Ascending aorta (tissue), 2 donors: ENCODE measurements at regions not wholly inside any gene's neighbourhood (a gene's known extent, or its start where the extent isn't known, plus 50 kb on each side); places are given as distances from the start of the nearest gene placed in this dataset.
"Not testable (repeated sequence)": the region's sequence is repeated elsewhere in the genome, so short reads cannot be mapped to it uniquely, and the experiment has no call there.

ENCODE experiments used
- DNase-seq, 2 donors: peaks; one replicate each; pipeline ENCODE4 v3.0.0-alpha.2; 2019; ENCODE audit warnings: low spot score in 2 of 2
- H3K27ac ChIP-seq, 2 donors: fragments of 200-600 bp; sonication (generic); one replicate each; pipeline ENCODE4 v1.5.1; 2016 to 2017; ENCODE audit warnings: mild to moderate bottlenecking in 1 of 2
- H3K27me3 ChIP-seq: fragments of 200-600 bp; sonication (generic); one replicate; pipeline ENCODE4 v1.5.1; 2017
- H3K36me3 ChIP-seq, 2 donors: fragments of 200-600 bp; sonication (generic); one replicate each; pipeline ENCODE4 v1.5.1; 2016
- H3K4me1 ChIP-seq, 2 donors: fragments of 200-600 bp; sonication (generic); one replicate each; pipeline ENCODE4 v1.5.1; 2016 to 2017; ENCODE audit warnings: mild to moderate bottlenecking in 1 of 2
- H3K4me3 ChIP-seq, 2 donors: fragments of 200-600 bp; sonication (generic); one replicate each; pipeline ENCODE4 v1.5.1; 2016 to 2017; ENCODE audit warnings: mild to moderate bottlenecking in 1 of 2
- H3K9me3 ChIP-seq, 2 donors: fragments of 200-600 bp; sonication (generic); one replicate each; pipeline ENCODE4 v1.5.1; 2016
- CTCF ChIP-seq, 3 experiments: fragments of 200-600 bp in 2 of 3; fragments of 450-650 bp in 1 of 3; sonication (generic) in 2 of 3; IDR thresholded peaks; one replicate each; pipeline ENCODE4 v1.5.1; 2016 to 2019; ENCODE audit warnings: antibody characterized with exemption in 3 of 3, mild to moderate bottlenecking in 1 of 3, moderate library complexity in 1 of 3
- intact Hi-C: fragments of 100-400 bp; cut with DNase I; formaldehyde crosslinking; loops from one replicate; pipeline ENCODE4 v1.15.1; 2023

- H3K9me3 ChIP-seq, H3K36me3 ChIP-seq, H3K4me3 ChIP-seq, DNase-seq, H3K27me3 ChIP-seq: not testable (repeated sequence)
- intact Hi-C loops: loop anchor here (2.0 kb wide), 1 partner anchor 36 kb away; no protein-coding TSS in a partner anchor
- H3K27ac ChIP-seq: peak overlapping the region; percentile 79 to 90
- H3K4me1 ChIP-seq: peaks cover 0 to 10% of the 10 kb centered on the region in 2 donors
Observed at GRCh38 chr16:21521048-21521389, 78.4 kb upstream of the METTL9 start.

- DNase-seq, H3K27me3 ChIP-seq, H3K4me3 ChIP-seq, H3K4me1 ChIP-seq, H3K27ac ChIP-seq, H3K36me3 ChIP-seq, H3K9me3 ChIP-seq: not testable (repeated sequence)
- intact Hi-C loops: loop anchor here (2.0 kb wide), 1 partner anchor 35 kb away; no protein-coding TSS in a partner anchor
Observed at GRCh38 chr16:21521390-21522143, 77.8 kb upstream of the METTL9 start.

GRCh38 chr16:21522846-21523245 is 76.5 kb upstream of the METTL9 start:
- H3K4me1 ChIP-seq, H3K27ac ChIP-seq, H3K9me3 ChIP-seq, H3K4me3 ChIP-seq, H3K36me3 ChIP-seq, intact Hi-C loops, H3K27me3 ChIP-seq, DNase-seq: not testable (repeated sequence)

GRCh38 chr16:21523411-21524067 is 75.8 kb upstream of the METTL9 start:
- TF ChIP-seq CTCF (IDR thresholded peaks at IDR 0.05): no peak
- peaks cover 0 to 3% of the 10 kb centered on the region in 2 donors for H3K4me1 ChIP-seq
- H3K4me3 ChIP-seq: no peak overlapping the region
- DNase-seq: no peak
- intact Hi-C loops: no loop called here
- H3K27me3 ChIP-seq: no peaks in the 10 kb centered on the region
- no peak overlapping the region for H3K27ac ChIP-seq
- no peaks in the 10 kb centered on the region for H3K9me3 ChIP-seq
- no peaks in the 10 kb centered on the region for H3K36me3 ChIP-seq

GRCh38 chr16:21524068-21524751 is 75.2 kb upstream of the METTL9 start:
- Histone ChIP-seq H3K4me3 (no peak overlapping the region), H3K36me3 (no peaks in the 10 kb centered on the region), H3K27ac (no peak overlapping the region), H3K4me1 (peaks cover 0 to 3% of the 10 kb centered on the region in 2 donors), H3K27me3 (no peaks in the 10 kb centered on the region), H3K9me3 (no peaks in the 10 kb centered on the region)
- intact Hi-C loops: no loop called here
- TF ChIP-seq CTCF (IDR thresholded peaks at IDR 0.05): no peak
- DNase-seq: no peak

- H3K4me3 ChIP-seq, intact Hi-C loops, H3K36me3 ChIP-seq, H3K27ac ChIP-seq, H3K4me1 ChIP-seq, DNase-seq, H3K9me3 ChIP-seq, H3K27me3 ChIP-seq: not testable (repeated sequence)
Observed at GRCh38 chr16:21524752-21525028, 74.7 kb upstream of the METTL9 start.

- intact Hi-C loops, H3K27me3 ChIP-seq, H3K27ac ChIP-seq, H3K9me3 ChIP-seq, H3K4me3 ChIP-seq, DNase-seq, H3K36me3 ChIP-seq, H3K4me1 ChIP-seq: not testable (repeated sequence)
Observed at GRCh38 chr16:21525029-21525895, 74.1 kb upstream of the METTL9 start.

- intact Hi-C loops, H3K4me1 ChIP-seq, H3K4me3 ChIP-seq, DNase-seq, H3K36me3 ChIP-seq, H3K27ac ChIP-seq, H3K9me3 ChIP-seq, H3K27me3 ChIP-seq: not testable (repeated sequence)
Observed at GRCh38 chr16:21525956-21526922, 73.1 kb upstream of the METTL9 start.
